Esophagus squamous epithelium (tissue), 5 donors: ENCODE measurements at regions not wholly inside any gene's neighbourhood (a gene's known extent, or its start where the extent isn't known, plus 50 kb on each side); places are given as distances from the start of the nearest gene placed in this dataset.

Experiments
- DNase-seq: peaks from one replicate; lab custom pipeline; 2025; lab: John Stamatoyannopoulos, UW
- H3K27ac ChIP-seq, 4 donors: fragments of 200-600 bp; sonication (generic); one replicate each; pipeline ENCODE4 v1.5.1; 2016 to 2019; ENCODE audit warnings: mild to moderate bottlenecking in 1 of 4
- H3K27me3 ChIP-seq, 4 donors: fragments of 200-600 bp; sonication (generic); 1 replicate in 3 of 4; 2 replicates in 1 of 4; pipeline versions ENCODE4 v1.5.1 to v1.6.0; 2017 to 2021; ENCODE audit warnings: antibody characterized with exemption in 1 of 4
- H3K36me3 ChIP-seq, 3 donors: fragments of 200-600 bp; sonication (generic); one replicate each; pipeline ENCODE4 v1.5.1; 2016 to 2019
- H3K4me1 ChIP-seq, 3 donors: fragments of 200-600 bp; sonication (generic); one replicate each; pipeline ENCODE4 v1.5.1; 2017 to 2019
- H3K4me3 ChIP-seq, 4 donors: fragments of 200-600 bp; sonication (generic); 1 replicate in 3 of 4; 2 replicates in 1 of 4; pipeline ENCODE4 v1.5.1; 2016 to 2019; ENCODE audit warnings: mild to moderate bottlenecking in 2 of 4, moderate library complexity in 1 of 4
- H3K9me3 ChIP-seq, 3 donors: fragments of 200-600 bp; sonication (generic); one replicate each; pipeline ENCODE4 v1.5.1; 2016 to 2019
- CTCF ChIP-seq, 6 experiments: fragments of 450-650 bp in 4 of 6; fragments of 200-600 bp in 2 of 6; sonication (generic) in 2 of 6; IDR thresholded peaks; one replicate each; pipeline ENCODE4 v1.5.1; 2016 to 2019; ENCODE audit warnings: antibody characterized with exemption in 6 of 6, mild to moderate bottlenecking in 4 of 6, moderate library complexity in 4 of 6
- POLR2A ChIP-seq, 4 donors: fragments of 450-650 bp; IDR thresholded peaks; one replicate each; pipeline ENCODE4 v1.6.1; 2017; ENCODE audit warnings: antibody characterized with exemption in 4 of 4, mild to moderate bottlenecking in 4 of 4, moderate library complexity in 3 of 4
- WGBS, 2 donors: methylation state at CpG; one replicate each; pipeline ENCODE4 v1.1.5; 2018; 5-methylcytosine and 5-hydroxymethylcytosine counted together
- intact Hi-C: fragments of 100-400 bp; cut with DNase I; formaldehyde crosslinking; loops from one replicate; pipeline ENCODE4 v1.15.0; 2022
- donor health status: DM: yes; HTN: yes; CAD: no.

GRCh38 chr5:165015126-165015525, 1509.7 kb downstream of the MAT2B start:
- no peaks in the 10 kb centered on the region for H3K27me3 ChIP-seq
- H3K4me3 ChIP-seq, result no peak overlapping the region
- DNase-seq, result no peak
- no peaks in the 10 kb centered on the region for H3K36me3 ChIP-seq
- WGBS, 2 donors, result 52 to 61% methylated on average over 2 of the region's 2 CpGs
- intact Hi-C loops, result no loop called here
- H3K27ac ChIP-seq, result no peak overlapping the region
- TF ChIP-seq POLR2A (IDR thresholded peaks at IDR 0.05) (no peak), CTCF (IDR thresholded peaks at IDR 0.05) (no peak)
- H3K9me3 ChIP-seq, result no peaks in the 10 kb centered on the region
- no peaks in the 10 kb centered on the region for H3K4me1 ChIP-seq

DNA sequence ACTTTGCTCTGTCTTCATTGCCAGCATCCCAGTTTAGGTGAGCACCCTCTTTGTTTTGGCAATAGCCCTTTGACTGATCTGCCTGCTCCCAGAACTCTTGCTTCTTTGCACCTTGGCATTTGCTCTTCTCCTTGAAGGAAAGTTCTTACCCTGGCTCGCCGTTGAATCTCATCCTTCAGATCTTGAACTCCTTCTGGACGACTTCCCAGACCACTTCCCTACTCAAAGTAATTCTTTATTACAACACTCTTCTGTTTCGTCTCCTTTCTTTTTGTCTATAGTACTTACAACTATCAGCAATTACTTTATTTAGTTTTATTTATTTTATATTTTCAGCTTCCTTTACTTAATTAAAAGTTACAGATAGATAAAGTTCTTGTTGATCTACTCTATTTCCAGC, 1510.1 kb downstream of the MAT2B start:
- WGBS, 2 donors, result 50 to 51% methylated on average over 4 of the region's 4 CpGs
- Histone ChIP-seq H3K27me3 (no peaks in the 10 kb centered on the region), H3K4me1 (no peaks in the 10 kb centered on the region), H3K9me3 (no peaks in the 10 kb centered on the region), H3K36me3 (no peaks in the 10 kb centered on the region), H3K27ac (no peak overlapping the region), H3K4me3 (no peak overlapping the region)
- intact Hi-C loops, result no loop called here
- no peak for DNase-seq
- TF ChIP-seq POLR2A (IDR thresholded peaks at IDR 0.05) (no peak), CTCF (IDR thresholded peaks at IDR 0.05) (no peak)

DNA sequence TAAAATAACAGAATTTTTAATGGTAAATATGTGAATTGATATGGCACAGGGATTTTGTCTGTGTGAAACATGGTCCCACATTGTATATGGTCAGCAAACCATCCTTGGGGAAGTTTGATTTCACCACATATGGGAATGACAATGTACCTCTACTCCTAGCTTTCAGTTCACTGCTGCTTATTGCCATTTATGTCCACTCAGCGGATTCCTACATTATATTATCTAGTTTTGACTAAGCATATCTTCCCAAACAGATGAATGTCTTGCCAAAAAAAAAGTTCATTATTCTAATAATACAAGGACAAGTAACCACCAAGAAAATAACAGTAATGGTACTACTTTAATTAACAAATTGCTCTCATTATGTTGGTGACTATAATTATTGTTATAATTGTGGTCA, 1521.6 kb downstream of the MAT2B start:
- no peaks in the 10 kb centered on the region for H3K4me1 ChIP-seq
- no peaks in the 10 kb centered on the region for H3K9me3 ChIP-seq
- intact Hi-C loops, result no loop called here
- no peaks in the 10 kb centered on the region for H3K27me3 ChIP-seq
- no peak overlapping the region for H3K4me3 ChIP-seq
- H3K27ac ChIP-seq, result no peak overlapping the region
- TF ChIP-seq CTCF (IDR thresholded peaks at IDR 0.05), result no peak
- TF ChIP-seq POLR2A (IDR thresholded peaks at IDR 0.05), result no peak
- DNase-seq, result no peak
- 78 to 85% methylated on average over 1 of the region's 1 CpG for WGBS, 2 donors
- no peaks in the 10 kb centered on the region for H3K36me3 ChIP-seq

DNA sequence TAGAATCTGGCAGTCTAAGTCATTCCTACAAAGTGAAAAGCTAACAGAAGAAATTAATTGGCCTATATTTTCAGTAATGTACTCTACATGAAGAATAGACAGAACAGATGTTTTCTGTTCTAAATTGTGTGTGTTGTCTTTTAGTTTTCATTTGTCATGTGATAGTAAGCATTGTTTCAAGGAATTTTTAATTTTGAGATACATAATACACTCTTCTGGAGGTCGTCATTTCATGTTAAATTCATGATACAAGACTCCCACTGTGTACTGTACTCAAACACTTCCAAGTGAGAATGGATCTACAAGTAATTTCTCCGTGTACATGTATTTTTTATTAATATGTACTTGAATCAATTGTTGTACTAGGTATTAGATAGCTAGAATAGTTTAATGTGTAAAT, 1522.9 kb downstream of the MAT2B start:
- intact Hi-C loops, result no loop called here
- Histone ChIP-seq H3K9me3 (no peaks in the 10 kb centered on the region), H3K4me1 (no peaks in the 10 kb centered on the region), H3K27me3 (no peaks in the 10 kb centered on the region), H3K27ac (no peak overlapping the region), H3K4me3 (no peak overlapping the region), H3K36me3 (no peaks in the 10 kb centered on the region)
- TF ChIP-seq POLR2A (IDR thresholded peaks at IDR 0.05), result no peak
- TF ChIP-seq CTCF (IDR thresholded peaks at IDR 0.05), result no peak
- 46 to 54% methylated on average over 2 of the region's 2 CpGs for WGBS, 2 donors
- DNase-seq, result no peak

DNA sequence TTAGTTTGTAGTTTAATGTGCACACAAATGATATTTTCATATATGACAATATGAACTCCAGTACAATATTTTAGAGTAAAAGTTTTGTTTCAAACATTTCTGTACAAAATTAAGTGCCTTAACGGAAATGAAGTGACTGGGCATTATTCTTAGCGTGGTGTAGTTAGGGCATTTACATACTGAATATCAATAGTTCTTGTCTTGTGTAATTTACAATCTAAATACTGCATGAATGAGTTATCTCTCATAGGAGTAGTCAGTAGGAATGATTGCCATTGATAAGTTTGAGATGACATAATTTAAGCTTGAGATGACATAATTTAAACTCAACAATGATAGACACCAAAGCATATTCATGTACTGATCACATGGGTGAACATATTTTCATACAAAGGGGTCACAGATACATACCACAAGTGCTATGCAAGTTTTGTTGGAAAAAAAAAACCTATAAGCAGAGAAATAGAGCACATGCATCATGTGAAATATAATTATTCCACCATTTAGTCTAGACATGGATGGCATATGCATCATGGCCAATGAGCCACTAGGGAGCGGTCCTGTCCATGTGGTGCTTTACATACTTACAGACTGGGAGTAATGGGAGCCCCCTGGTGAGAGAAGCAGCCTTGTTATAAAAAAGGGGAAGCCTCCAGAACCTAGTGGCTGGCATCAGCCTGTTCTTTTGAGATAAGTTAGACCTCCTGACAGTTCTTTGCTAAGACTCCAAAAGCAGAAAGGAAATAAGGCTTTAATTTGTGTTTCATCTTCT, 1523.9 kb downstream of the MAT2B start:
- Histone ChIP-seq H3K27ac (no peak overlapping the region), H3K27me3 (no peaks in the 10 kb centered on the region), H3K36me3 (no peaks in the 10 kb centered on the region), H3K9me3 (no peaks in the 10 kb centered on the region), H3K4me3 (no peak overlapping the region), H3K4me1 (no peaks in the 10 kb centered on the region)
- no peak for DNase-seq
- WGBS, 2 donors, result 60 to 75% methylated on average over 3 of the region's 3 CpGs
- intact Hi-C loops, result no loop called here
- no peak for TF ChIP-seq POLR2A (IDR thresholded peaks at IDR 0.05)
- TF ChIP-seq CTCF (IDR thresholded peaks at IDR 0.05), result no peak
